ENCODE measurements at regions not wholly inside any gene's neighbourhood (a gene's known extent, or its start where the extent isn't known, plus 50 kb on each side); places are given as distances from the start of the nearest gene placed in this dataset.
A peak's percentile ranks its signal among the peaks of the same experiment; 100 is the strongest.

- H3K27ac Mint-ChIP-seq = no peak overlapping the region
- no peaks in the 10 kb centered on the region for H3K27me3 Mint-ChIP-seq (ENCODE audit: insufficient read depth)
- peaks cover 5% of the 10 kb centered on the region for H3K9me3 Mint-ChIP-seq
- peaks cover 5% of the 10 kb centered on the region; the same call in 1 of the 2 replicates for H3K36me3 Mint-ChIP-seq (ENCODE audit: low read depth)
- no peaks in the 10 kb centered on the region for H3K4me1 Mint-ChIP-seq (ENCODE audit: low read depth)
- no peak for TF ChIP-seq CTCF (IDR thresholded peaks at IDR 0.05)
- no peak for DNase-seq
- H3K4me3 Mint-ChIP-seq = no peak overlapping the region
Measured at GRCh38 chrX:131725001-131725654, 181.3 kb downstream of the OR13H1 start.

GRCh38 chrX:131727778-131728177 is 183.9 kb downstream of the OR13H1 start:
- no peak overlapping the region for H3K27ac Mint-ChIP-seq

GRCh38 chrX:131728295-131729145 is 184.6 kb downstream of the OR13H1 start:
- H3K4me1 Mint-ChIP-seq (ENCODE audit: low read depth) = no peaks in the 10 kb centered on the region
- no peak overlapping the region; the same call in 1 of the 2 replicates for H3K27ac Mint-ChIP-seq
- H3K36me3 Mint-ChIP-seq (ENCODE audit: low read depth) = peaks cover 5% of the 10 kb centered on the region; the same call in 1 of the 2 replicates
- H3K27me3 Mint-ChIP-seq (ENCODE audit: insufficient read depth) = no peaks in the 10 kb centered on the region
- peaks cover 5% of the 10 kb centered on the region for H3K9me3 Mint-ChIP-seq
- no peak overlapping the region; the same call in 1 of the 2 replicates for H3K4me3 Mint-ChIP-seq
- no peak for DNase-seq
- no peak for TF ChIP-seq CTCF (IDR thresholded peaks at IDR 0.05)

More at GRCh38 chrX:131727778-131728177, 183.9 kb downstream of the OR13H1 start:
- no peak for TF ChIP-seq CTCF (IDR thresholded peaks at IDR 0.05)
- Mint-ChIP-seq H3K4me3 (peak overlapping the region; percentile 42; the same call in 1 of the 2 replicates), H3K4me1 (ENCODE audit: low read depth) (no peaks in the 10 kb centered on the region), H3K9me3 (peaks cover 5% of the 10 kb centered on the region), H3K27me3 (ENCODE audit: insufficient read depth) (no peaks in the 10 kb centered on the region), H3K36me3 (ENCODE audit: low read depth) (peaks cover 5% of the 10 kb centered on the region; the same call in 1 of the 2 replicates)
- DNase-seq = no peak

DNA sequence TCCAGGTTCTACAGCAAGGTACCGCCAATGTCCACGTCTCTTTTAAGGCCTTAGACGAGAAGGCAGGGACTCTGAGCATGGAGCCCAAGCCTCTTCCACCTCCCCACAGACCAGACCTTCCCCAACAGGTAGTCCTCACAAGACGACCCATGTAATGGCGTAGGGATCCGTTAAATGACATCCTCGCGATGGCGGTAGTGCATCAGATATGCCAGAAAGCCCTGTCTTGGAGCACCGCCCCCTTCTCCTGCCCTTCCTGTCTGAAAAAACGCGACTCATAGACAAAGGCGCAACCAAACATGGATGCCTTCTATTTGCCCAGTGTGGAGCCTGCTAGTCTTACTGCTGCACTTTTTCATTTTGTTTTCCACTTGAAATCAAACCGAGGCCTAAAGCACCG is 185.4 kb downstream of the OR13H1 start:
- no peak for TF ChIP-seq CTCF (IDR thresholded peaks at IDR 0.05)
- Mint-ChIP-seq H3K9me3 (peaks cover 5% of the 10 kb centered on the region), H3K36me3 (ENCODE audit: low read depth) (peaks cover 5% of the 10 kb centered on the region; the same call in 1 of the 2 replicates), H3K4me3 (no peak overlapping the region), H3K4me1 (ENCODE audit: low read depth) (no peaks in the 10 kb centered on the region), H3K27me3 (ENCODE audit: insufficient read depth) (no peaks in the 10 kb centered on the region), H3K27ac (no peak overlapping the region)
- no peak for DNase-seq

GRCh38 chrX:131734621-131735020 is 190.7 kb downstream of the OR13H1 start:
- H3K27me3 Mint-ChIP-seq (ENCODE audit: insufficient read depth) = no peaks in the 10 kb centered on the region
- no peak for TF ChIP-seq CTCF (IDR thresholded peaks at IDR 0.05)
- no peak overlapping the region for H3K27ac Mint-ChIP-seq
- H3K36me3 Mint-ChIP-seq (ENCODE audit: low read depth) = no peaks in the 10 kb centered on the region
- DNase-seq = no peak
- H3K9me3 Mint-ChIP-seq = peaks cover under 1% of the 10 kb centered on the region
- no peaks in the 10 kb centered on the region for H3K4me1 Mint-ChIP-seq (ENCODE audit: low read depth)
- H3K4me3 Mint-ChIP-seq = no peak overlapping the region
